Nephron (organoid): ENCODE measurements at regions not wholly inside any gene's neighbourhood (a gene's known extent, or its start where the extent isn't known, plus 50 kb on each side); places are given as distances from the start of the nearest gene placed in this dataset.

Source experiments
- H3K27ac Mint-ChIP-seq, 3 experiments: 2 replicates each; pipeline ENCODE4 v1.8.0; 2020; ENCODE audit warnings: mixed read lengths in 3 of 3, mild to moderate bottlenecking in 2 of 3, moderate library complexity in 1 of 3
- H3K27me3 Mint-ChIP-seq: 2 replicates; pipeline ENCODE4 v1.8.0; 2021; ENCODE audit warnings: low read depth, mild to moderate bottlenecking, moderate library complexity, mixed read lengths
- H3K36me3 Mint-ChIP-seq: 2 replicates; pipeline ENCODE4 v1.8.0; 2020; ENCODE audit warnings: low read depth, mixed read lengths
- H3K4me1 Mint-ChIP-seq: 2 replicates; pipeline ENCODE4 v1.8.0; 2020; ENCODE audit warnings: mixed read lengths
- H3K4me3 Mint-ChIP-seq, 3 experiments: 2 replicates each; pipeline ENCODE4 v1.8.0; 2020; ENCODE audit warnings: mild to moderate bottlenecking in 3 of 3, mixed read lengths in 3 of 3, moderate library complexity in 2 of 3
- H3K9me3 Mint-ChIP-seq: 2 replicates; pipeline ENCODE4 v1.8.0; 2020; ENCODE audit warnings: mixed read lengths
- TF ChIP-seq, protein P1 (sequence below), 3 experiments: fragments of 200-600 bp; sonication (generic); IDR thresholded peaks; one replicate each; pipeline ENCODE4 v1.5.0; 2021; ENCODE audit warnings: antibody characterized with exemption in 3 of 3; ENCODE audit not compliant: unreplicated experiment in 3 of 3

DNA sequence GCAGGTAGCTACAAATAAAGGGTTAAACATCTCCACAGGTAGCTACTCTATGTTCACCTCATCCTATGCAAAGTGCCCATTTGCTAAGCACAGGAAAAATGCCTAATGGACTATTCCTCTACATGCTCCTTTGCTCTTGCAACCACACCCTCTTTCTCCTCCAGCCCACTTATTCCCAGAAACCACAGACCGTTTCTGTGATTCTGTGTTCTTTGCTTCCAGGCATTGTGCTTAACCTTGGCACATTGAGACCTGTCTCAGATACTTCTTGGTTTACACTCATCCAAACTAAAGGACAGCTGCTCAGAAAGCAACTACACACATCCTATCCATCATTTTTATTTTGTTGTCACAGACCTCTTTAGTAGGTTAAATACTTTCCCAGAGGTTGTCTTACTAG is 785.0 kb upstream of the MIR17HG start:
- no peaks in the 10 kb centered on the region for H3K27me3 Mint-ChIP-seq
- no peaks in the 10 kb centered on the region for H3K36me3 Mint-ChIP-seq
- H3K4me1 Mint-ChIP-seq, result no peaks in the 10 kb centered on the region
- no peaks in the 10 kb centered on the region for H3K9me3 Mint-ChIP-seq
- TF ChIP-seq, protein P1, sequence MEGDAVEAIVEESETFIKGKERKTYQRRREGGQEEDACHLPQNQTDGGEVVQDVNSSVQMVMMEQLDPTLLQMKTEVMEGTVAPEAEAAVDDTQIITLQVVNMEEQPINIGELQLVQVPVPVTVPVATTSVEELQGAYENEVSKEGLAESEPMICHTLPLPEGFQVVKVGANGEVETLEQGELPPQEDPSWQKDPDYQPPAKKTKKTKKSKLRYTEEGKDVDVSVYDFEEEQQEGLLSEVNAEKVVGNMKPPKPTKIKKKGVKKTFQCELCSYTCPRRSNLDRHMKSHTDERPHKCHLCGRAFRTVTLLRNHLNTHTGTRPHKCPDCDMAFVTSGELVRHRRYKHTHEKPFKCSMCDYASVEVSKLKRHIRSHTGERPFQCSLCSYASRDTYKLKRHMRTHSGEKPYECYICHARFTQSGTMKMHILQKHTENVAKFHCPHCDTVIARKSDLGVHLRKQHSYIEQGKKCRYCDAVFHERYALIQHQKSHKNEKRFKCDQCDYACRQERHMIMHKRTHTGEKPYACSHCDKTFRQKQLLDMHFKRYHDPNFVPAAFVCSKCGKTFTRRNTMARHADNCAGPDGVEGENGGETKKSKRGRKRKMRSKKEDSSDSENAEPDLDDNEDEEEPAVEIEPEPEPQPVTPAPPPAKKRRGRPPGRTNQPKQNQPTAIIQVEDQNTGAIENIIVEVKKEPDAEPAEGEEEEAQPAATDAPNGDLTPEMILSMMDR (IDR thresholded peaks at IDR 0.05; ENCODE audit: unreplicated experiment in 3 of 3), result no peak
- no peak overlapping the region for H3K4me3 Mint-ChIP-seq
- H3K27ac Mint-ChIP-seq, result no peak overlapping the region

DNA sequence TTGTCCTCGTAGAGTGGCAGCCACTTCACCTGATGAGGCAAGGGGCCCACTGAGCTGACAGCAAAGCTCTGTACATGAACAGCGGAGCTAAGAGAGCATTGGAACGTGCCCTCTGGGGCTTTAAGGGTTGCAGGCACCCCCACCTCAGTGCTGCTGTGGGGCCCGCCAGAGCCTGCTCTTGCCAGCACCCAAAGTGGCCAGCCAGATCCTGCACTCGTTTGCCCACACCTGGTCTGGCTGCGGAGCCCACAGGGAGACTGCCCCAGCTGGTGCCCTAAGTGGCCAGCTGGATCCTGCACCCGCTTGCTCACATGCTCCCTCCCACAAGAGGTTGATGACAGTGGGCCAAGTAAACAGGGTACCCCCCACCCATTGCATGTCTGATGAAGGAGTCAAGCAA is 783.4 kb upstream of the MIR17HG start:
- Mint-ChIP-seq H3K36me3 (no peaks in the 10 kb centered on the region), H3K4me1 (no peaks in the 10 kb centered on the region), H3K9me3 (peaks cover 2% of the 10 kb centered on the region), H3K27me3 (no peaks in the 10 kb centered on the region), H3K4me3 (no peak overlapping the region), H3K27ac (no peak overlapping the region)
- TF ChIP-seq, protein P1 (IDR thresholded peaks at IDR 0.05; ENCODE audit: unreplicated experiment in 3 of 3), result no peak

- Mint-ChIP-seq H3K9me3 (peaks cover 2% of the 10 kb centered on the region), H3K27ac (no peak overlapping the region), H3K4me1 (no peaks in the 10 kb centered on the region), H3K4me3 (no peak overlapping the region), H3K27me3 (no peaks in the 10 kb centered on the region), H3K36me3 (no peaks in the 10 kb centered on the region)
- TF ChIP-seq, protein P1 (IDR thresholded peaks at IDR 0.05; ENCODE audit: unreplicated experiment in 3 of 3), result no peak
Observed at GRCh38 chr13:90564566-90564965, 782.9 kb upstream of the MIR17HG start.

DNA sequence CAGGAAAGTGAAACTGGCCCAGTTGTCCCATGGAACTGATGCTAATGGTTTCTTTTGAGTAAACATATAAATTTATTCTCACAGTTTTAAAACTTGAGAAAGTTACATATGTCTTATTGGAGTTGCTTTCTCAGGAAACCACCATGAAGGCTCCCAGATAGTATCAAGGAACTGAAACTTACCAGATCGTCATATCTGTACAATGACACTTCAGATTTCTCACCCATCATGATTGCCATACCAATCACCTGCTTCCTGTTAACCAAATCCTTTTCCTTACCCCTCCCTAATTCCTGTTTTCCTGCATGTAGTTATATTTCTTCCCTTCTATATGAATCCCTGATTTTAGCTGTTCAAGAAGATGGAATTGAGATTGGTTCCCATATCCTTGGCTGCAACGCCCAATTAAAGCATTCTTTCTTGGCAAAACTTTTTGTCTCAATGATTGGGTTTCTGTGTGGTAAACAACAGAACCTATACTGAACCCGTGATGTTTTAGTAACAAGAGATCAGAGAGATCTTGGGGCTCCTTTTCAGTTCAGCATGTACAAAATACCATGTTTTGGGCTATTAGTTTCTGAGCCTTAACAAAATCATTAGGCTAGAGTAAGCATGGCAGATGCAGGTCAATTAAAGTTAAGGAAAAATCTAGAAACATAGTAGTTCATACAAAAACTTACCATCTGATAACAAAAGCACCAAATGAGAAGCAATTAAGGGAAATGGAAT is 781.3 kb upstream of the MIR17HG start:
- H3K4me3 Mint-ChIP-seq, result no peak overlapping the region
- TF ChIP-seq, protein P1 (IDR thresholded peaks at IDR 0.05; ENCODE audit: unreplicated experiment in 3 of 3), result no peak
- H3K27ac Mint-ChIP-seq, result no peak overlapping the region
- H3K4me1 Mint-ChIP-seq, result no peaks in the 10 kb centered on the region
- no peaks in the 10 kb centered on the region for H3K27me3 Mint-ChIP-seq
- no peaks in the 10 kb centered on the region for H3K36me3 Mint-ChIP-seq
- H3K9me3 Mint-ChIP-seq, result peaks cover 2% of the 10 kb centered on the region

GRCh38 chr13:90568165-90568564 is 779.3 kb upstream of the MIR17HG start:
- Mint-ChIP-seq H3K36me3 (no peaks in the 10 kb centered on the region), H3K9me3 (peaks cover 2% of the 10 kb centered on the region), H3K4me3 (no peak overlapping the region), H3K4me1 (no peaks in the 10 kb centered on the region), H3K27ac (no peak overlapping the region), H3K27me3 (no peaks in the 10 kb centered on the region)
- TF ChIP-seq, protein P1 (IDR thresholded peaks at IDR 0.05; ENCODE audit: unreplicated experiment in 3 of 3), result no peak

- no peaks in the 10 kb centered on the region for H3K9me3 Mint-ChIP-seq
- no peaks in the 10 kb centered on the region for H3K4me1 Mint-ChIP-seq
- no peaks in the 10 kb centered on the region for H3K27me3 Mint-ChIP-seq
- no peak overlapping the region for H3K4me3 Mint-ChIP-seq
- TF ChIP-seq, protein P1 (IDR thresholded peaks at IDR 0.05; ENCODE audit: unreplicated experiment in 3 of 3), result no peak
- H3K36me3 Mint-ChIP-seq, result no peaks in the 10 kb centered on the region
- H3K27ac Mint-ChIP-seq, result no peak overlapping the region
Observed at GRCh38 chr13:90576067-90576466, 771.4 kb upstream of the MIR17HG start.
